HG03342 (cell line): ENCODE measurements at regions not wholly inside any gene's neighbourhood (a gene's known extent, or its start where the extent isn't known, plus 50 kb on each side); places are given as distances from the start of the nearest gene placed in this dataset.
"Not testable (repeated sequence)": the region's sequence is repeated elsewhere in the genome, so short reads cannot be mapped to it uniquely, and the experiment has no call there.

Experiments
- ATAC-seq: cut with Tn5 transposase; IDR thresholded peaks from one replicate; pipeline ENCODE4 v1.9.1; 2021; ENCODE audit warnings: mild to moderate bottlenecking, moderate library complexity; ENCODE audit not compliant: unreplicated experiment

DNA sequence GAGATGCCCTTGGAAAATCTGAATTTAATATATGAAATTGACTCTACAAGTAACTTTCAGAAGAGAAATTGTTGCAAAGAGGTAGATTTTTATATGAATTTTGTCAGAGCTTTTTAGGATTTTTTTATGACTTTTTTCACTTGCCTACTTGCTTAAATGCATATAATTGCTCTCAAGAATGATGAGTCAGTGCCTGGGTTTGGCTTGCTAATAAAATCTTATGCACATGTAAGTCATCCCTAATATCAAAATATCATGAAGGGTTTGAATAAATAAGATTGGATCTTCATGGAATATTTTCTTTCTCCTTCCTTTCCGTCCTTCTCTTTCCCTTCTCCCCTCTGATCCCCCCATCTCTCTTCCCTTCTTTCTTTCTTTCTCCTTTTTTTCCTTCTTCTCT is 354.1 kb downstream of the TXNL1 start:
- ATAC-seq = no peak

DNA sequence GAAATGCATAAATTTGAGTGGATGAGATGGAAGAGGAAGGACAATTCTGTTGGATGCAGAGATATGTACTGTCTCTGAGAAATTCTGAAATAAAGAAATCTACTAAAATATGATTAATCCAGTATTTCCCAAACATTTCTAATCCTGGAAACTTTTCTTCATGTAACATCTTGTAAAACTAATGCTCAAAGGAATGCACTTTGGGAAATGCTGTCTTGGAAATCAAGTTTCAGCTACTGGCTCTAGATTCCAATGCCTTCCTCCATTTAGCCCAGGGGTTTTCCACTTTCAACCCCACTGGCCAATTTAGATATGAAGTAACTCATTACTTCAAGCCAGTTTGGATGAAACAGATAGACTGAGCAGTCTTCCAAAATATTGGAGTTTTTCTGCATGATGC is 355.1 kb downstream of the TXNL1 start:
- no peak for ATAC-seq

DNA sequence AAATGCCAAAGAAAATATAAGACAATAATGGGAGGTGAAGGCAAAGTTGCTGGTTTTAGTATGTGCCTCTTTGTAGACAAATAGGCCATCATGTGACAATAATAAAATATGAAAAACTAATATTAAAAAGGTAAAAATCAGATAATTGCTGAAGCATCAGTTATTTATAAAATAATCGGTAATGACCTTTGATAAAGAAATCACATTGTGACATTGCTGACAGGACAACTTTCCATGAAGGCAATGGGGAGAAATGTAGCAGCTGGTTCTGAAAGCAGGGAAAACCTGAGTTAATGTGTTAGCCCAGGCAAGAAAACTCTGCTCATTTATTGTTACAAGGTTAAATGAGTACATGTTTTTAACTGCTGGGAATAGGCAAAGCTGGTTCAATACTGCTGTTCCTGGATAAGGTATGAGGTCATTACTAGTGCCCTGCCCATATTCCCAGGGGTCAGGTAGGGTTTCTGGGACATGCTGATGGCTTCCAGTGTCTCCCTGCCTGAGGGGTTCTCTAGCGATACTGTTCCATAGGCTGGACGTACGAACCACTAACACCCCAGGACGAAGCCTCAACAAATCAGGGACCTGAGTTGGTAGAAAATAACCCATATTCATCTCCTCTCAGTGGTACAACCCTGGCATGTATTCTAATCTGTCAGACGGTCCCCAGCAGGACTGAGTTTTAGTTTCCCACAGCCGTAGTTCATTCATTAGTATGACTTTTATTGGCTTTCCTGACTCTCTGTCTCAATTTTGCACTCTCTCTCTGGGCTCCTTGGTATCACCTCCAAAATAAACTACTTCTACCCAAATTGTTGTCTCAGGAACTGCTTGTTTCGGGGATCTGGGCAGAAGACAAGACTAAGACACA is 355.9 kb downstream of the TXNL1 start:
- ATAC-seq = no peak

DNA sequence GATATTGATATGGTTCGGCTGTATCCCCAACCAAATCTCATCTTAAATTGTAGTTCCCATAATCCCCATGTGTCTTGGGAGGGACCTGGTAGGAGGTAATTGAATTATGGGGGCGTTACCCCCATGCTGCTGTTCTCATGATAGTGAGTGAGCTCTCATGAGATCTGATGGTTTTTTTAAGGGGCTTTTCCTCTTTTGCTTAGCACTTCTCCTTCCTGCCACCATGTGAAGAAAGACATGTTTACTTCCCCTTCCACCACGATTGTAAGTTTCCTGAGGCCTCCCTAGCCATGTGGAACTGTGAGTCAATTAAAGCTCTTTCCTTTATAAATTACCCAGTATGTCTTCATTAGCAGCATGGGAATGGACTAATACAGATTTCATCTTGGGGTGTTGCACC is 358.6 kb downstream of the TXNL1 start:
- ATAC-seq = not testable (repeated sequence)

DNA sequence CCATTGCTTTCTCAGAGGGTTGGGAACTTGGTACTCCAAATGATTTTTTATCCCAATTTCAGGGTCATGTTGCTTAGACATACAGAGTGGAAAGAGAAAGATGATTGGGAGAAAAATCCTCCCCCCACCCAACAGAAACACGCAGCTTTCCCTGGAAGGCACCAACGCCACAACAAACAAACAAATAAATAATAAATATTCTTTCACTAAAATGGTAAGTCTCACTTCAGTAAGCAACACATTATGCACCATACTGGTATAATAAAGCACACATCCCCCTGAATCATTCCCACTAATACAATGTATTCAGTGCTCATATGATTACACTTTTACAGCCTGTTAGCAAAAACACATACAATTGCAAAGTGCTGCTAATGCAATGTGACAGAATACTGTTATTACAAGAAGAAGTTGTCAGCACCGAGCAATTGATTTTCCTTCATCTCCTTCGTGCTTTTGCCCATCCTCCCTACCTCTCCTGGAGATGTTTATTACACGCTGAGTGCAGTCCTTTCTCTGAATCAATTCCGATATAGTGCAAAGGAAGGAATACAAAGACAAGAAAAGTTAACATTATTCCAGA is 359.9 kb downstream of the TXNL1 start:
- ATAC-seq = no peak

DNA sequence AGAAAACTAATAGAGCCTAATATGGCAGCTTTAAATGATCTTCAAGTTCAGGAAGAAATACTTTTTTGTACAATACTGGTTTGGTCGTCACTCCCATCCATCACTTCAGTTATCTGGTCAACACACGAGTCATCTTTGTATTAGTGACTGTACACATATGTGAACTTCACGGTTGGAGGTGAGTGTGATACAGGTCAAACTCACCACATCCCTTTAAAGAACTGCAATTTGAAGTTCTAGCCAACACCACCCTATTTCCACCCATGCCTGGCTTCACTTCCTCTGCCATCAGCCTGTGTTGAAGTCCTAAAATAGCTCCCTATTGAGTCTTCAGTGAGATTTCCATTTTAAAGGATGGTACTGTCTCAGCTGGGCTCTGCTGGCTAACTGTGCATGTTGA is 361.9 kb downstream of the TXNL1 start:
- no peak for ATAC-seq

DNA sequence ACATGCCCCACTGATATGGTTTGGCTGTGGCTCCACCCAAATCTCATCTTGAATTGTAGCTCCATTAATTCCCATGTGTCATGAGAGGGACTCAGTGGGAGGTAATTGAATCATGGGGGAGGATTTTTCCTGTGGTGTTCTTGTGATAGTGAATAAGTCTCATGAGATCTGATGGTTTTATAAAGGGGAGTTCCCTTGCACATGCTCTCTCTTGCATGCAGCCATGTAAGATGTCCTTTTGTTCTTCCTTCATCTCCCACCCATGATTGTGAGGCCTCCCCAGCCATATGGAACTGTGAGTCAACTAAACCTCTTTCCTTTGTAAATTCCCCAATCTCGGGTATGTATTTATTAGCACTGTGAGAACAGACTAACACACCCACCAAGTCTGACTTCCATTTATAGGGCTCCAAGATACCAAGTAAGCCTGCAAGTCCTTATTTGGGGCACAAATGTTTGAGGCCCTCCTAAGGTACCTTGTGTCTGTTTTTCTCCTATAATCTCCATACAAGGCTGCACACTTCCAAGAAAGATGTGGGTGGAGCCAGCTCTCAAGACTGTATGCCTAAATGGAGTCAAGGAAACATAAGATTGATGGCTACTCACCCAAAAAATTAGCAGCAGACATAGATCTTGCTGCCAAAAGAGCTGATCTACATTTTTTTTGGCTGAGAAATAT is 364.7 kb downstream of the TXNL1 start:
- no peak for ATAC-seq

DNA sequence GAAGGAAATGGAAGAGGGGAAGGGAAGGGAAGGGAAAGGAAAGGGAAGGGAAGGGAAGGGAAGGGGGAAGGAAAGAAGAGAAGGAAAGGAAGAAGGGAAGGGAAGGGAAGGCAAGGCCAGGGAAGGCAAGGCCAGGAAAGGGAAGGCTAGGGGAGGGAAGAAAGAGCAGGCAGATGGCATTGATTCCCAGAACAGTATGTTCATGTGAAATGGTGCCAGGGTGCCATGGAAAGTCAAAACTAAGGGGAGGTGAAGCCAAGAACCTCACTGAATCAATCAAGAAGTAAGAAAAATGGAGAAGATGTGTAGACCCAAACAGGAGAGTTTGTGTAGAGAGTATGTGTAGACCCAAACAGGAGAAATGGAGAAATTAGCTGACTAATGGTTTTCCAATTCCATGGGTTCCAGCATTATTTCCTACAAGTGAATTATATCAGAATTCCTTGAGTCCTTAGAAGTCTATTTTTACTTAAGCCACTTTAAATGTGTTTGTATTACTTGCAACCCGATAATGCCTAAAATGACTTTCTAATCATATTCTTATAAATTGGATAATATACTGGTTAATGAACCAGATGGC is 367.6 kb downstream of the TXNL1 start:
- no peak for ATAC-seq

DNA sequence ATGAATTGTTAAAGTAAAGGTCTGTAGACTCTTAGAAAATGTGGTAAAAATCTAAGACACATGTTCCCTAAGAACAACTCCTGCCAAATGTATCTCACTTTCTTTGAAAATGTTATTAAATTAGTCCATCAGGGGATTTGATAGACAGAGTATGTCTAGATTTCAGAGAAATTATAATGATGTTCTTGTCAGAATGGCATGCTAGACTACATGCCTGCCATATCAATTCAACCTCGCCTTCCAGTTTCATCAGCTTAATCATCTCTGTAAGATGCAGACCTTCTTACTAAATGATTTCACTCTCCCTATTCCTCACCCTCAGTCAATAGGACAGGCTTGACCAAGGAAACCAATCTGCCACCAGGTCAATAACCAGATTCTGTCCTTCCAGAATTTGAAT is 368.4 kb downstream of the TXNL1 start:
- no peak for ATAC-seq

DNA sequence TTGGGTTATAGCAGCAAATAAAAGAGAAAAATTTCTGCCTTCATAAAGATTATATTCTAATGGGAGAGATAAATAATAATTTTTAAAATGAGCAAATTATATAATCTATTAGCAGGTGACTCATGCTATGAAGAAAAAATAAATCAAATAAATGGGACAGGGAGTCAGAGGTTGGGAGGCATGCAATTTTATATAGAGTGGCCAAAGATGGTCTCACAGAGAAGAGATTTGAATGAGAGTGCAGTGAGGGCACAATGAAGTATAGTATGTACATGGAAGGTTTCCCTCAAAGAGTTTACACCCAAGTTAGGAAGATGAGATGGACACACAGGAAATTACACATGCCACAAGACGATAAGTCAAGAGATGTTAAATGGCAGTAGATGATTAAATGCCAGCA is 369.4 kb downstream of the TXNL1 start:
- no peak for ATAC-seq

DNA sequence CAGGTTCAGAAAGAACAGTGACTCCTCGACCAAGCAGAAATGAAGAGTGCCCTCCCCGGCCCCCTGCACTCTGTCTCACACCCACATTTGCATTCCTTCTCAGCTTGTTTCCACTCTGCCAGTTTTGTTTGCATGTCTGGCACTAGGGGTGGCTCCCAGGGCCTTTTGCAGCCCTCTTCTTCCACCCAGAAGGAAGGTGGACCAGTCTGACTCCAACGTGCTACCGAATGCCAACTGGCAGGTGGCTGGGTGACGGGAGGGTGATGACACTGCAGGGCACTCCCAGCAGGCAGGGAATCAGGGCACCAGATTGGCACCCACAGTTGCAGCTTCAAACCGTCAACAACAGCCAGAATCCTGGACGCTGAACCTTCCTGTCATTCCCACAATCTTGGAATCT is 371.1 kb downstream of the TXNL1 start:
- ATAC-seq = no peak

DNA sequence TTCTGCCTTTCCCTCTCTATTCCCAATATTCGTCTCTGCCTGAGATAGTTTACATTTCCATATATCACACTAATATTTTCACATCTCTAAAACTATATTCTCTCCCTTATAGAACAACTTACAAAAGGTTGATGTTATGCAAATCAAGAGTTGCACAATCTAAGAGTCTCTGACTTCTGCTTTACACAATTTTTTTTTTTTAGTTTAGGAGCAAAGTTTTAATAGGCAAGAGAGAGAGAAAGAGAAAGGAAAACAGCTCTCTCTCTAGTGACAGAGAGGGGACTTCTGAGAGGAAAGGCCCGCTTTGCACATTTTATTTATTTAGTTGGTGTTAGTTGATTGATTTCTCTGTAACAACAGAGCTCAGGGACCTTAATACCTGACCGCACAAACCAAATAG is 380.2 kb downstream of the TXNL1 start:
- no peak for ATAC-seq

DNA sequence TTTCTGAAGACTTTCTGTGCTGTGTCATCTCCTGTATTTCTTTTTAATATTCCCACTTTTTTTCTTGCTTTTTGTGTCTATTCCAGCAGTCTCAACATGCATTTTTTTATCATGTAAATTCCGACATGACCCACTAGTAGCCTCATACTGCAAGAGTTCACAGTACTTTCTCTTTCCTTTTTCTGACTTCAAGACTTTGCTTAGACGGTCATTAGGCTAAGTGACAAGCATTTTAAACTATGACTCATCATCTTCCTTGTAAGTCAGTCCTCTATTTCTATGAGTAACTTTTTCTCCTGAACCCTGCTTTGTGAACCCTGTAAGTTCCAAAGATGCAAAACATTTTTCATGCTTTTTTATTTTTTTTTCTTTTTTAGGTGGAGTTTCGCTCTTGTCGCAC is 381.2 kb downstream of the TXNL1 start:
- ATAC-seq = no peak

DNA sequence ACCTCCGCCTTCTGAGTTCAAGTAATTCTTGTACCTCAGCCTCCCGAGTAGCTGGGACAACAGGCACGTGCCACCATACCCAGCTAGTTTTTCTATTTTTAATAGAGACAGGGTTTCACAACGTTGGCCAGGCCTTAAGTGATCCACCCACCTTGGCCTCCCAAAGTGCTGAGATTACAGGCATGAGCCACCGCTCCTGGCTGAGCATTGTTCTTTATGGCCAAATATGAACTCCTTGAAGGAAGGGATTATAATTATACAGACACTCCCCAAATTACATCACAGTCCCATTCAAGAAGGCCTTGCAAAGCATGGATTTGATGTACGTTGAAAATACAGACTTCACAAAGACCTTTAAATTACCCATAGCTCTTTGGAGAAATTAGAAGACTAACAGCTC is 381.7 kb downstream of the TXNL1 start:
- no peak for ATAC-seq

DNA sequence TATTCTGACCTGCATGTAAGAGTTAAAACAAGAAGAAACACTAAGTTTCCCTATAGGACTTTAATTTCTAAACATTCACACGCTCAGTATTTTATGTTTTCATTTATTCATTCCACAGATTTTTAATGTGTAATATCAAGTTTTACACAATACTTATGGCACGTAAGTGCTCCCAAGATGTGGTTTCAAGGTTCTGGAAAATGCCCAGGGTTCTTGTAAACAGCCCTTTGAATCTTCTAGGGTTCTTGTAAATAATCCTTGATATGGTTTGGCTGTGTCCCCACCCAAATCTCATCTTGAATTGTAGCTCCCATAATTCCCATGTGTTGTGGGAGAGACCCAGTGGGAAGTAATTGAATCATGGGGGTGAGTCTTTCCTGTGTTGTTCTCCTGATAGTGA is 383.0 kb downstream of the TXNL1 start:
- no peak for ATAC-seq

DNA sequence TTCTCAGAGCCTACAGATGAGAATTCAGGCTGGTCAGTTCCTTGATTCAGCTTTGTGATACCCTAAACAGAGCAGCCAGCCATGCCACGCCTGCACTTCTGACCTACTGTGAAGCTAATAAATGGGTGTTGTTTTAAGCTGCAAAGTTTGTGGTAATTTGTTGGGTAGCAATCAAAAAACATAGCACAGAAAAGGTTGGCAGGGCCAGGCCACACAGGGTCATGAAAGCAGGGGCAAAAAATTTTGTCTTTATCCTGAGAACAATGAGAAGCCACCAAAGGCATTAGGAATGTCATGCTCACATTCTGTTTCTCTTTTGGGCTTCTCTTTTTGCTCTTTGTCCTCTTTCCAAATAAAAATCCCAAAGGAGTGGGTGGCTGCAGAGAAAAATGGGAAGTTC is 385.9 kb downstream of the TXNL1 start:
- no peak for ATAC-seq

DNA sequence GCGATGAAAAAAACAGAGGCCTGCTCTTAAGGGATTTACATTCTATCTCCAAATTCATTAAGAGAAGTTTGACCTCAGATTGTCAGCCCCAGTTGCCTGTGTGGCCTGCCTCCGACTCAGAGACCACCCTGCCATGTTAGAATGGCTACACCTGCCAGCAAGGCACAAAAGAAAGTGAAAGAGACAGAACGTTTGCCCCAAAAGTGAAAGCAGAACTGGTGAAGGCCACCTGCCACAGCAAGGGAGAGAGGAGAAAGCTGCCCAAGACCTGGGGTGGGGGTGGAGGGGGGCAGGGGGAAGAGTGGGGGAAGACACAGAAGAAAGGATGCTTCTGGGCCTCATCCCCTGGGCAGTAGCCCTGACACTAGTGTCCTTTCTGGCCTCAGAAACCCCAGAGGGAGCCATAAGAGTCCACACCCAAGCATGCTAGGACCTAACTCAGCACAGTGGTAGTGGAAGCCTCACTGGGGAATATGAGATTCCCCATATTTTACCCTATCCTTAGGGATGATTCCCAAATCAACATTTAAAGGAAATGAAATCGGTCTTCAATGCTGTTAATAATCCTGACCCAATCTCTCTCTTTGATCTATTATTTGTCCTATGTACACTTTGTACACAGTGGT is 389.7 kb downstream of the TXNL1 start:
- ATAC-seq = peak; percentile 99

DNA sequence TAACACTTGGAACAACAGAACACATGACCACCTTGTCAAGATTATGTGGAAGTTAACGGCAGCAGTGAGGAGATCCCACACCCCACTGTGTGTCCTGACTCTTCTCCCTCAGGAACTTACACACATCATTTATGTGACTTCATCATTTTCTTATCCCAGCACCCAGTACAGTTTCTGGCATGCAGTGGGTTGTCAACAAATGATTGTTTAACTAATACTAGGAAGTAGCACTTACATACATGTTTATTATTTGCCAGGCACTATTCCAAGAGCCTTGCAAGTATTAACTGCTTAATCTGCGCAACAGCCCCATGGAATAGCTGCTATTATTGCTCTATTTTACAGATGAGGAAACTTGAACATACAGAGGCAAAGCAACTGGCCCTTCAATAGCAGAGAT is 391.5 kb downstream of the TXNL1 start:
- ATAC-seq = no peak

DNA sequence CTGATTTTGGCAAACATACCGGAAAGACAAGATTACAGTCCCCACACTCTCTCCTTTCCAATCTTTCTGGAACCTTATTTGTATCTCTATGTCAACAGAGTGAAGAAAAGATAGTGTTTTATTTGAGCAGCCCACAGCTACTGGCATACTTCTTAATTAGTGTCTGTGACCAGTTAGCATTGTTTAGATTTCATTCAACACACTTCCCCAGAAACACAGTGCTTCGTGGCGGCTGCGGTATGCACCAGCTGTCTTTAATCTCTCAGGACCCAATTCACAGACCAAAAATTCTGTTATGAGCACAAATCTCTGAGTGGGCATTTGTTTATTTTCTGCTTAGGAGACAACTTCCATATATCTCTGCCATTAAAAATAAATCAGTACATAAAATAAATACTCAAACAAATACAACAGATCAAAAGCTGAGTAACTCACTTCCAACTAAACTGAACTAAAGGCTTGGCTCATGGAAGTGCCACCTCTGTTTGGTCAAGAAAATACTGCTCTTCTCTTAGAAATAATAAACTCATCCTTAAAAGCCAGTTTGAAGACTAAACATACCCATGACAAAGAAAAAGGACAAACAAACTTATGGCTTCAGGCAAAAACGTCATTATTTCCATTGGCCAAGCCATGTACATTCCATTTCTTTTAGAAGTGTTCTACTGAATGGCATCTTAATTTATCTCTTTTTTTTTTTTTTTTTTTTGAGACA is 392.4 kb downstream of the TXNL1 start:
- no peak for ATAC-seq

DNA sequence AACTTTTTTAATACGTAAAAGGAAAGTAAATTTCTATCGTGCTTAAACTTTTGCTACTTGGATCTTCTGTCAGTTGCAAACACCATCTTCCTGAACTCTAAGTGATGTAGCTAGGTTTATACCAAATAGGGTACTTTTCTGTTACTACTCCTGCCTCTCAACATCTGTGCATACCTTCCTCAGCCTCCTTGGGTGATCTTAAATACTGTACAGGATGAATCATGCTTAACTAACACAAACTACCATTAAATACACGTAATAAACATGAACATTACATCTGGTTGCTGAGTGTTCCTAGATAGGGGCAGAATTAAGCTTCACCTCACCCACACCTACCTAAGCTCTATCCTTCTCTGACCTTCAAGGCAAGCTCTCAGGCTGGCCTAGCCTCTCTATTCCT is 398.0 kb downstream of the TXNL1 start:
- ATAC-seq = no peak

DNA sequence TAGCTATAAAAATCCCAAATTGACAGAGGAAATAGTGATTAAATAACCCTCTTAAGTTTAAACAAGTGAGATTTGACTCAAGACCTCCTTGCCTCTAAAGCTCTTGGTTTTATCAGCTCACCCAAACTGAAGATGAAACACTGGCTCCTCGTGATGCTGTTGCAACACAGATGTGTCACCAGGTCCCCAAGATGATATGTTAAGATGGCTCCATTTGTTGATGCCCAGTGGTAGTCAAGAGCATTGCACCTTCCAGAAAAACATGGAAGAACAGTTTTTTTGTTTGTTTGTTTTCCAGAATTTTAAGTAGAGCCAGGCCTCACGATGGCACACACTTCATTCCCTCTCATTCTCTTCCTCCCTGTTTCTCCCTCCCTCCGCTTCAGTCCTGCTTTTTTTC is 399.8 kb downstream of the TXNL1 start:
- no peak for ATAC-seq
